Activated naive CD8-positive, alpha-beta T cell treated with anti-CD3 and anti-CD28 coated beads, Interleukin-2, amount 50 U/mL, for 24 hours (primary cell): ENCODE measurements at regions not wholly inside any gene's neighbourhood (a gene's known extent, or its start where the extent isn't known, plus 50 kb on each side); places are given as distances from the start of the nearest gene placed in this dataset.
A peak's percentile ranks its signal among the peaks of the same experiment; 100 is the strongest.
"Not testable (repeated sequence)": the region's sequence is repeated elsewhere in the genome, so short reads cannot be mapped to it uniquely, and the experiment has no call there.

ENCODE experiments used
- ATAC-seq: fragments of 150-1000 bp; cut with Tn5 transposase; one replicate; pipeline ENCODE4 v1.10.0; 2021
- DNase-seq: peaks from one replicate; pipeline ENCODE4 v3.0.0; 2021
- H3K27ac Mint-ChIP-seq: one replicate; pipeline ENCODE4 v1.8.0; 2021; ENCODE audit warnings: mild to moderate bottlenecking, mixed read lengths
- H3K27me3 Mint-ChIP-seq: one replicate; pipeline ENCODE4 v1.8.0; 2021; ENCODE audit warnings: mixed read lengths
- H3K36me3 Mint-ChIP-seq: one replicate; pipeline ENCODE4 v1.8.0; 2021; ENCODE audit warnings: low read depth, mixed read lengths
- H3K4me1 Mint-ChIP-seq: one replicate; pipeline ENCODE4 v1.8.0; 2021; ENCODE audit warnings: mixed read lengths
- H3K4me3 Mint-ChIP-seq: one replicate; pipeline ENCODE4 v1.8.0; 2021; ENCODE audit warnings: mild to moderate bottlenecking, moderate library complexity, mixed read lengths
- H3K9me3 Mint-ChIP-seq: one replicate; pipeline ENCODE4 v1.8.0; 2021; ENCODE audit warnings: mixed read lengths

- no peak for ATAC-seq
- no peak for DNase-seq
- Mint-ChIP-seq H3K9me3 (no peaks in the 10 kb centered on the region), H3K27me3 (no peaks in the 10 kb centered on the region), H3K4me3 (no peak overlapping the region), H3K36me3 (no peaks in the 10 kb centered on the region), H3K4me1 (peaks cover 1% of the 10 kb centered on the region), H3K27ac (no peak overlapping the region)
Measured at GRCh38 chr3:27567251-27567650, 83.1 kb upstream of the SLC4A7 start.

- H3K9me3 Mint-ChIP-seq = no peaks in the 10 kb centered on the region
- H3K4me1 Mint-ChIP-seq = peaks cover 1% of the 10 kb centered on the region
- no peak overlapping the region for H3K4me3 Mint-ChIP-seq
- no peaks in the 10 kb centered on the region for H3K36me3 Mint-ChIP-seq
- peak overlapping the region; percentile 20 for H3K27ac Mint-ChIP-seq
- no peak for ATAC-seq
- DNase-seq = no peak
- no peaks in the 10 kb centered on the region for H3K27me3 Mint-ChIP-seq
Measured at GRCh38 chr3:27565201-27565852, 81.1 kb upstream of the SLC4A7 start.

DNA sequence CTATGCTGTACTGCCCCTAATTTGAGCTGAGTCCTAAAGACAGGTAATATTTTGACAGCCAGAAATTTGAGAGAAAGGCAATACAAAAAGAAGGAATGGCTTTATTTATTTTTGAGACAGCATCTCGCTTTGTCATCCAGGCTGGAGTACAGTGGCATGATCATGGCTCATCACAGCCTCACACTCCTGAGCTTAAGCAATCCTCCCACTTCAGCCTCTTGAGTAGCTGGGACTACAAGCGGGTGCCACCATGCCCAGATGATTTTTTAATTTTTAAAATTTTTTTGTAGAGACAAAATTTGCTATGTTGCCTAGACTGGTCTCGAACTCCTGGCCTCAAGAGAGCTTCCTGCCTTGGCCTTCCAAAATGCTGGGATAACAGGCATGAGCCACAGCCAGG, 77.4 kb upstream of the SLC4A7 start:
- Mint-ChIP-seq H3K4me1 (peaks cover 1% of the 10 kb centered on the region), H3K9me3 (no peaks in the 10 kb centered on the region), H3K36me3 (no peaks in the 10 kb centered on the region), H3K4me3 (no peak overlapping the region), H3K27me3 (no peaks in the 10 kb centered on the region), H3K27ac (no peak overlapping the region)
- DNase-seq = no peak
- no peak for ATAC-seq

DNA sequence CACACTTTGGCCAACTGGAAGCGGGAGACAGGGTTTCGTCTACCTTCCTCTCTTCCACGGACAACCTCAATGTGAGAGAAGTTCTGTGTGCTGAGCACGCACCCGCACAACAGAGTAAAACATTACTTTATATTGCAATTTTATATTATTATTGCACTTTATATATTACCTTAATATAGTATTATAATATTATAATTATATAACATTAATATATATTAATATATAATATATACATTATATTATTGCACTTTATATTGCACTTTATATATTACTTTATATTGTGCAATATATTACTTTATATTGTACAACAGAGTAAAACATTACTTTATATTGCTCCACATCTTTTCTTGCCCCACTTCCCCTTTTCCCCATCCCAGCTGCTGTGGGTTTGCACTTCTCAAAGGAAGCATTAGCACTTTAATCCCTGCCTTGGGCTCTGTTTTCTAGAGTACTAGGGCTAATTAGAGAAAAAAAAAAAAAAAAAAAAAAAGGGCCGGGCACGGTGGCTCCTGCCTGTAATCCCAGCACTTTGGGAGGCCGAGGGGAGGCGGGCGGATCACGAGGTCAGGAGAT, 76.4 kb upstream of the SLC4A7 start:
- ATAC-seq (no peak), DNase-seq (no peak)
- Mint-ChIP-seq H3K4me1 (peaks cover 1% of the 10 kb centered on the region), H3K4me3 (no peak overlapping the region), H3K27ac (no peak overlapping the region), H3K36me3 (no peaks in the 10 kb centered on the region), H3K27me3 (no peaks in the 10 kb centered on the region), H3K9me3 (no peaks in the 10 kb centered on the region)

DNA sequence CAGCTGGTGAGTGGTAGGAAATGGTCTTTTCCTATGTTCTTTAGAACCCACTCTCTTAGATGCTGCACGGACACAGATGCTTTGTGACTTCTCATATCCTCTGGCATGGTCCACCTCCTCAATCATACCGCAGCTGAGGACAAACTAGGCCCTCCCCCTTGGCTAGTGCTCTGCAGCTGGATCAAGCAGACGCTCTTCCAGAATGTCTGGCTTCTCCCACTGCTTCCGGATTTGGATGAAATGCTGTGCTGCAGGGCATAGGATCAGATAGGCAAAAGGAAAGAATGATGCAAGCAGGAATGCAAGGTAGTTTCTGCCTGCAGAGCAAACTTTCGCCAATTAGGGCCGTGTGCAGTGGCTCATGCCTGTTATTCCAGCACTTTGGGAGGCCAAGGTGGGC, 75.7 kb upstream of the SLC4A7 start:
- H3K4me1 Mint-ChIP-seq = no peaks in the 10 kb centered on the region
- H3K27me3 Mint-ChIP-seq = no peaks in the 10 kb centered on the region
- H3K4me3 Mint-ChIP-seq = no peak overlapping the region
- DNase-seq (no peak), ATAC-seq (no peak)
- H3K27ac Mint-ChIP-seq = no peak overlapping the region
- no peaks in the 10 kb centered on the region for H3K9me3 Mint-ChIP-seq
- H3K36me3 Mint-ChIP-seq = no peaks in the 10 kb centered on the region

GRCh38 chr3:27559381-27559780, 75.2 kb upstream of the SLC4A7 start:
- Mint-ChIP-seq H3K27ac (no peak overlapping the region), H3K4me3 (no peak overlapping the region), H3K27me3 (peaks cover 1% of the 10 kb centered on the region), H3K4me1 (no peaks in the 10 kb centered on the region), H3K9me3 (no peaks in the 10 kb centered on the region), H3K36me3 (no peaks in the 10 kb centered on the region)
- no peak for DNase-seq
- no peak for ATAC-seq

DNA sequence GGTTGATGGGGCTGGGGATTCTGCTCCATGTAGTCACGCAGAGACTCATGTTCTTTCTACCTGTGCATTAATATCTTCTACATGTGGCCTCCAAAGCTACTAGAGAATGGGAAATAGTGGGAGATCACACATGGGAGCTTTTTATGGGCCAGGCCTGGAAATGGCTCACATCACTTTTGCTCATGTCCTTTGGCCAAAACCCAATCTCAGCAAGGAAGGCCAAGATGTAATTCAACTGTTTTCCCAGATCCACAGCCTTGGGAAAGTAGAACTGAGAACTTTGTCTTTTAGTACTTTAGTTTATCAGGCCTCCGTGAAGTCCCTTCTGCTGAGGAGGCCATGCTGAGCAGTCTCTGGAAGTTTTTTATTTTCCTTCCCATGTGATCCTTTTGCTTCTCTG, 73.2 kb upstream of the SLC4A7 start:
- Mint-ChIP-seq H3K36me3 (no peaks in the 10 kb centered on the region), H3K4me1 (no peaks in the 10 kb centered on the region), H3K4me3 (no peak overlapping the region), H3K9me3 (no peaks in the 10 kb centered on the region), H3K27ac (no peak overlapping the region), H3K27me3 (peaks cover 1% of the 10 kb centered on the region)
- ATAC-seq (no peak), DNase-seq (no peak)

GRCh38 chr3:27556887-27557286, 72.7 kb upstream of the SLC4A7 start:
- ATAC-seq (no peak), DNase-seq (no peak)
- no peak overlapping the region for H3K4me3 Mint-ChIP-seq
- no peaks in the 10 kb centered on the region for H3K9me3 Mint-ChIP-seq
- peaks cover 1% of the 10 kb centered on the region for H3K27me3 Mint-ChIP-seq
- H3K4me1 Mint-ChIP-seq = no peaks in the 10 kb centered on the region
- no peaks in the 10 kb centered on the region for H3K36me3 Mint-ChIP-seq
- H3K27ac Mint-ChIP-seq = no peak overlapping the region

DNA sequence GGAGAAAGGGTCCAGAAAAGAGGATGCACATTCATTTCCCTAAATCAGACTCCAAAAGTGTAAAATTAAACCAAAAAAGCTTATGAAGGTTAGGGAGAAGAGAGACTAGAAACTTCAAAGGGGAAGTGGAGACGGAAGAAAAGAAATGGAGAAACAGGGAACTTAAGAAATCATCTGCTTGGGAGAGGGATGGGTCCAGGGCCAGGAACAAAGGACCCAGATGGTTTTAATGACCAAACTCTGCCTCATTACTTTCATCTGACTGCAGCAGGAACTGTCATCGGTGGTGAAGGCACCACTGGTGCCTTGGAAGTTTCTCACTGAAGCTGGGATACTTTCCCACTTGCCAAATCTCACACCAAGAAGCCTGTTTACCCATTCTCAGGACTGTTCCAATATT, 70.5 kb upstream of the SLC4A7 start:
- no peak overlapping the region for H3K4me3 Mint-ChIP-seq
- no peak overlapping the region for H3K27ac Mint-ChIP-seq
- DNase-seq = no peak

GRCh38 chr3:27553886-27554540, 69.8 kb upstream of the SLC4A7 start:
- DNase-seq (no peak), ATAC-seq (no peak)
- H3K36me3 Mint-ChIP-seq = no peaks in the 10 kb centered on the region
- no peaks in the 10 kb centered on the region for H3K4me1 Mint-ChIP-seq
- H3K9me3 Mint-ChIP-seq = no peaks in the 10 kb centered on the region
- H3K27me3 Mint-ChIP-seq = peaks cover 1% of the 10 kb centered on the region
- H3K4me3 Mint-ChIP-seq = no peak overlapping the region
- H3K27ac Mint-ChIP-seq = no peak overlapping the region

More for the DNA sequence above, 70.5 kb upstream of the SLC4A7 start:
- H3K27me3 Mint-ChIP-seq = peaks cover 1% of the 10 kb centered on the region
- no peaks in the 10 kb centered on the region for H3K4me1 Mint-ChIP-seq
- no peaks in the 10 kb centered on the region for H3K9me3 Mint-ChIP-seq
- H3K36me3 Mint-ChIP-seq = no peaks in the 10 kb centered on the region
- no peak for ATAC-seq

- H3K27ac Mint-ChIP-seq, H3K27me3 Mint-ChIP-seq, H3K4me1 Mint-ChIP-seq, H3K4me3 Mint-ChIP-seq, ATAC-seq, H3K36me3 Mint-ChIP-seq, H3K9me3 Mint-ChIP-seq, DNase-seq: not testable (repeated sequence)
Measured at GRCh38 chr3:27552708-27553107, 68.5 kb upstream of the SLC4A7 start.

GRCh38 chr3:27551413-27551812, 67.2 kb upstream of the SLC4A7 start:
- not testable (repeated sequence) for H3K4me1 Mint-ChIP-seq, H3K27me3 Mint-ChIP-seq, H3K36me3 Mint-ChIP-seq, H3K4me3 Mint-ChIP-seq, H3K9me3 Mint-ChIP-seq, DNase-seq, ATAC-seq, H3K27ac Mint-ChIP-seq

- Mint-ChIP-seq H3K4me3 (no peak overlapping the region), H3K4me1 (peaks cover 9% of the 10 kb centered on the region), H3K27me3 (no peaks in the 10 kb centered on the region), H3K9me3 (no peaks in the 10 kb centered on the region), H3K27ac (no peak overlapping the region), H3K36me3 (no peaks in the 10 kb centered on the region)
- ATAC-seq (no peak), DNase-seq (no peak)
Measured at GRCh38 chr3:27545061-27545460, 60.9 kb upstream of the SLC4A7 start.

DNA sequence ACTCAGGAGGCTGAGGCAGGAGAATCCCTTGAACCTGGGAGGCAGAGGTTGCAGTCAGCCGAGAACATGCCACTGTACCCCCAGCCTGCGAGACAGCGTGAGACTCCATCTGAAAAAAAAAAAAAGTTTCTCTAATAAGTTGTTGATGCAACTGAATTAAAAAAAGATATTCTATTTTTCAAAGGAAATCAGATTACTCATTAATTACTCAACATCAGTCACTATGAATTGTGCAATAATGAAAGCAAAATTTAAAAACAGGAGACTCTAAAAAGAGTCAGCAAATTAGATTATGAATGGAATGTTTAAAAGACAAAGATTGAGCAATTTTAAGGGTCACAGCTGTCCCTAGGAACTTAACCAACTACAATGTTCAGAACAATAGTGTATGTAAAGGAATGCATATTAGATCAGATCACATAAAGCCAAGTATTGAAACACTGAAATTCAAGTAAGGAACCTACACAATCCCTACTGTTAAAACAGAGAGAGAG, 60.2 kb upstream of the SLC4A7 start:
- Mint-ChIP-seq H3K4me3 (no peak overlapping the region), H3K4me1 (peaks cover 9% of the 10 kb centered on the region), H3K27ac (peak overlapping the region; percentile 10), H3K9me3 (no peaks in the 10 kb centered on the region), H3K36me3 (no peaks in the 10 kb centered on the region), H3K27me3 (peaks cover 2% of the 10 kb centered on the region)
- ATAC-seq (no peak), DNase-seq (no peak)

- no peaks in the 10 kb centered on the region for H3K36me3 Mint-ChIP-seq
- no peak overlapping the region for H3K4me3 Mint-ChIP-seq
- H3K9me3 Mint-ChIP-seq = no peaks in the 10 kb centered on the region
- H3K27ac Mint-ChIP-seq = no peak overlapping the region
- peaks cover 9% of the 10 kb centered on the region for H3K4me1 Mint-ChIP-seq
- no peak for DNase-seq
- ATAC-seq = no peak
- H3K27me3 Mint-ChIP-seq = peaks cover 2% of the 10 kb centered on the region
Measured at GRCh38 chr3:27542476-27542875, 58.3 kb upstream of the SLC4A7 start.
